ENCODE measurements at regions not wholly inside any gene's neighbourhood (a gene's known extent, or its start where the extent isn't known, plus 50 kb on each side); places are given as distances from the start of the nearest gene placed in this dataset.

DNA sequence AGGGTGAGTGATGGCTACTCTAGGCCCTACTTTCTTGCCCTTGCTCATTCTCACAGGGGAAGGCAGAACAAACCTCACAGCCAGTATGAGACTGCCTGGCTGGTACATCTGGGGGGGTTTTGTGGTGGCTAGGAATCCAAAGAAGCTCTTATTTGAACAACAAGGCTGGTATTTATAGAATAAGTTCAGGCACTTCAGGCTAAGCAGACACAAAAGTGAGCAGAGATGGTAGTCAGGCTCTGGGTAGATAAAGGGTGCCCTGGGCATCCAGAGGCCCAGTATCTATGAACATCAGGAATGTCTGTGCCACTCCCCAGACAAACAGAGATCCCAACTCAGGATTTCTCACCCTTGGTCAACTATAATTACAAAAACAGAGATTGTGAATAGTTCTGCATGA, 57.2 kb upstream of the RTN4 start:
- no peaks in the 10 kb centered on the region for H3K36me3 Mint-ChIP-seq
- no peaks in the 10 kb centered on the region for H3K9me3 Mint-ChIP-seq
- DNase-seq (ENCODE audit: low spot score in 2 of 2) (no peak), ATAC-seq (no peak)
- no peak overlapping the region for H3K27ac Mint-ChIP-seq

GRCh38 chr2:55106148-55106547, 55.9 kb upstream of the RTN4 start:
- Mint-ChIP-seq H3K27ac (no peak overlapping the region), H3K9me3 (no peaks in the 10 kb centered on the region), H3K36me3 (no peaks in the 10 kb centered on the region)
- DNase-seq (ENCODE audit: low spot score in 2 of 2) (no peak), ATAC-seq (no peak)

DNA sequence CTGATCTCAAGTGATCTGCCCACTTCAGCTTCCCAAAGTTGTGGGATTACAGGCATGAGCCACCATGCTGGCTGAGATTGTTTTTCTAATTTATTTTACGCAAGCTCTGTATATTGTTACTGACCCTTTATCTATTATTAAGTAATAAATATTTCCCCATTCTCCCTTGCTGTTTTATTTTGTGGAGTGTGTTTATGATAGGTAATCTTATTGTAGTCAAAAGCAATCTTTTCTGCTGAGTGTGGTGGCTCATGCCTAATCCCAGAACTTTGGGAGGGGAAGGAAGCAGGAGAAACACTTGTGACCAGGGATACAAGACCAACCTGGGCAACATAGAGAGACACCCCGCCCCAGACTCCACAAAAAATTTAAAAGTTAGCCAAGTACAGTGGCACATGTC, 55.2 kb upstream of the RTN4 start:
- DNase-seq (ENCODE audit: low spot score in 2 of 2): no peak
- no peak for ATAC-seq
- Mint-ChIP-seq H3K27ac (no peak overlapping the region), H3K36me3 (no peaks in the 10 kb centered on the region), H3K9me3 (no peaks in the 10 kb centered on the region)

DNA sequence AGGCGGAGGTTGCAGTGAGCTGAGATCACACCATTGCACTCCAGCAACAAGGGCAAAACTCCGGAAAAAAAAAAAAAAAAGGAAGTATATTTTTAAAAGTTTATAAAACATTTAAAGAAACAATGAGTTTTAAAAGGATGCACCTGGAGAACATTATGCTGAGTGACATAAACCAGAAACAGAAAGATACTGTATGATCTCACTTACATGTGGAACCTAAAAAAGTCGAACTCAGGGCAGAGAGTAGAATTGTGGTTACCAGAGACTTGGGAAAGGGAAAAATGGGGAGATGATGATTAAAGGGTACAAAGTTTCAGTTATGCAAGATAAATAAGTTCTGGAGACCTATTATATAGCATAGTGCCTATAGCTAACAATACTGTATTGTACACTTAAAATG, 52.8 kb upstream of the RTN4 start:
- ATAC-seq (no peak), DNase-seq (ENCODE audit: low spot score in 2 of 2) (no peak)
- Mint-ChIP-seq H3K36me3 (no peaks in the 10 kb centered on the region), H3K27ac (no peak overlapping the region), H3K9me3 (no peaks in the 10 kb centered on the region)

DNA sequence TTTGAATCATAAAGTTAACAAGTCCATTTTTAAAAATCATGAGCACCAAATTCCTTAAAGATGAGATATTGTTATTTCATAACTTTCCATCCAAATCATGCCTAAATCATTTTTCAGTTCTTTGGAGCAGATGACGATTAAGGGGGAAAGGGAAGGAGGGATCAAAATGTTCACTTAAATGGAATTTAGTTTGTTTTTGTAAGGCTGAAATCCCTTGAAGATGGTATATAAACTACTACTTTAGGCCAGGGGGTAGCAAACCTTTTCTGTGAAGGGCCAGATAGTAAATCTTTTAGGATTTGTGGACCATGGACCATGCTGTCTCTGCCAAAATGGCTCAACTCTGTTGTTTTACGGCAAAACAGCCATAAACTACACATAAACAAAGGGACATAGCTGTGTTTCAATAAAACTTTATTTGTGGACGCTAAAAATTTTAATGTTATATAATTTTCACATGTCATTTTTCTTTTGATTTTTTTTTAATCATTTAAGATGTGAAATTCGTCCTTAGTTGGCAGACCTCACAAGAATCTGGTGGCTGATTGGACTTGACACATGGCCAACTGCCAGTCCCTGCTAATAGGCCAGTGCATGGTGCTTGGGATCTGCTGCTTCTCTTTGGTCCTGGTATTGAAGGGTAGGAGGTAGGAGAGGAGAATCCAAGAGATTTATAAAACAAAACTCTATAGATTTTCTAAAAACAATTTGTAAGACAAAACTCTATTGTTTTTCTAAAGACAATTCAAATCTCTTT, 52.0 kb upstream of the RTN4 start:
- H3K9me3 Mint-ChIP-seq: no peaks in the 10 kb centered on the region
- DNase-seq (ENCODE audit: low spot score in 2 of 2): no peak
- H3K27ac Mint-ChIP-seq: no peak overlapping the region
- no peak for ATAC-seq
- no peaks in the 10 kb centered on the region for H3K36me3 Mint-ChIP-seq

DNA sequence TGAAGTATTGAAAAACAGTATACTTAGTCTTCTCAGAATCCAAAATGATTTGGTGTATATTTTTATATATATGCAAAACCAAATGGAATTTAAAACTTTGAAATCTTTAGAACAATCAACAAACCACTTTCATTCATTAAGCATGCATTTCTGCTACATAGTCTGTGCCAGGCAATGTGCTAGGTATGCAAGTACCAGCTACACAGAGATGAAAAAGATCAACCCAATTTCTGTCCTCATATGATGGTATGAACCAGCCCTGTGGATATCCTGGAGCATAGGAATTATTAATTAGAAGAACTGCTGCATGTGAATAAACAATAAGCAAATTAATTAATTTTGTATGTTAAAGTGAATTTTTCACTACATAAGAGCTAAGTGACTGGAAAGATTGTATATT, 51.2 kb upstream of the RTN4 start:
- DNase-seq (ENCODE audit: low spot score in 2 of 2) (no peak), ATAC-seq (no peak)
- Mint-ChIP-seq H3K36me3 (no peaks in the 10 kb centered on the region), H3K9me3 (no peaks in the 10 kb centered on the region), H3K27ac (no peak overlapping the region)

GRCh38 chr2:55099878-55100820, 49.9 kb upstream of the RTN4 start:
- Mint-ChIP-seq H3K27ac (peak overlapping the region; percentile 38 to 44), H3K9me3 (no peaks in the 10 kb centered on the region), H3K36me3 (no peaks in the 10 kb centered on the region)
- no peak for DNase-seq (ENCODE audit: low spot score in 2 of 2)
- ATAC-seq: peak in 1 of 2 donors; percentile 18

Measured in activated naive CD4-positive, alpha-beta T cell treated with anti-CD3 and anti-CD28 coated beads, Interleukin-2, amount 50 U/mL, for 72 hours (primary cell).